NCI-H526 (cell line): ENCODE measurements at regions not wholly inside any gene's neighbourhood (a gene's known extent, or its start where the extent isn't known, plus 50 kb on each side); places are given as distances from the start of the nearest gene placed in this dataset.
"Not testable (repeated sequence)": the region's sequence is repeated elsewhere in the genome, so short reads cannot be mapped to it uniquely, and the experiment has no call there.

Experiments
- DNase-seq, 2 experiments: peaks; one replicate each; lab custom pipeline; 2025; lab: John Stamatoyannopoulos, UW

DNA sequence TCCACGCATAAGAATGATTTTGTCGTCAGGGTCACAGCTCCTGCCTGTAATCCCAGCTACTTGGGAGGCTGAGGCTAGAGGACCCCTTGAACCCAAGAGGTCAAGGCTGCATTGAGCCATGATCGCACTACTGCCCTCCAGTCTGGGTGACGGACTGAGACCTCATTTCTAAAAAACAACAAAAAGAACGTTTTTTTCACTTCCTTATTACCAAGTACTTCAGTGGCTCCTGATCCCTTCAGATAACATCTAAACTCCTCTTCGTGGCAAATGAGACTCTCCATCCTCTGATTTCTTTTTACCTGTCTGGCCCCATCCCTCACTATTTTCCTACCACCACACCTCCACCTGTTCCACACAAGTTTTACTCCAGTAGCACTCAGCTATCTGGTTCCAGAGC lies 105.4 kb upstream of the TLK1 start:
- DNase-seq = no peak

DNA sequence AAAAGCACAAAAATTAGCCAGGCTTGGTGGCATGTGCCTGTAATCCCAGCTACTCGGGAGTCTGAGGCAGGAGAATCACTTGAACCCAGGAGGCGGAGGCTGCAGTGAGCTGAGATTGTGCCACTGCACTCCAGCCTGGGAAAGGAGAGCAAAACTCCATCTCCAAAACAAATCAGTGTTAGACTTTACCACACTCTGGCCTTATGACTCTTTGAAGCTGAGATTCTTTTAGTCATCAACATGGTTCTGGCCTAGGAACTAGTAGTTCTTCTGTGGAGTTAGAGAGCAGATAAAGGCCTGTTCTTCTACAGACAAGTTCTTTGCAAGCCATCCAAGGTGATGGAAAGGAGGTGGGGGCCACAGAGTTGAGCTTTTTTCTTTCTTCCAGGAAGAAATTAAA lies 100.8 kb upstream of the TLK1 start:
- not testable (repeated sequence) for DNase-seq

DNA sequence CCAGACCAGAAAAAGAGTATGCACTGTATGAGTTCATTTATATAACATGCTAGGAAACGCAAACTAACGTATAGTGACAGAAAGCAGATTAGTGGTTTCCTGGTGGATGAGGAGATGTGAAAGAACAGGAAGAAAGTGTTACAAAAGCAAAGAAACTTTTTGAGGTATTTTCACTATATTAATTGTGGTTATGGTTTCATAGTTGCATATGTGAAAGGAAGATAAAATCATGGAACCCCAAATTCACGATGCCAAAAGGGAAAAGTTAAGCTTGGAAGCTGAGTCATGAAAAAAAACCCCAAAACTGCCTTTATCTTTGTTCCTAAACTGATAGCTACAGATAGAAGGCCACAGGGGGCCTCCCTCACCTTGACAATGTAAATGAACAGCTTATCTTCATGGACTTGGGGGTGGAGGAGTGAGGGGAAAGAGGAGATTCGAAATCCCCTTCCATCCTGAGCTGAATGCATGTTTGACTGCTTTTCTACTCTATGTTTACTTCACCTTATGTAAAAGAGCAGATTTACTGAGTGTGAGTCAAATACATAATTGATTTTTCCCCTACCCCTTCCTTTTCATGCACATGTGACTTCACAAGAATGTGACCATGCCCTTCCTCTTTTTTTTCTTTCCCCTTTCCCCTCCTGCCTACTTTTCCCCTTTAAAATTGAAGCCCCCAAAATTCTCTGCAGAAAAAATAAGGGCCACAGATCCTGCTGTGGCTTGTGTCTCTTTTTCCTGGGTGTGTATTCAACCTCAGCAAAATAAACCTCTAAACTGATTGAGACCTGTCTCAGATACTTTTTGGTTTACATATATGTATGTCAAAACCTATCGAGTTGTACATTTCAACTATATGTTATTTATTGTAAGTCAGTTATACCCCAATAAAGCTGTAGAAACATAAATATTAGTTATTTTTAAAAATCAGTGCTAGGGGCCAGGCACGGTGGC lies 100.1 kb upstream of the TLK1 start:
- no peak for DNase-seq

DNA sequence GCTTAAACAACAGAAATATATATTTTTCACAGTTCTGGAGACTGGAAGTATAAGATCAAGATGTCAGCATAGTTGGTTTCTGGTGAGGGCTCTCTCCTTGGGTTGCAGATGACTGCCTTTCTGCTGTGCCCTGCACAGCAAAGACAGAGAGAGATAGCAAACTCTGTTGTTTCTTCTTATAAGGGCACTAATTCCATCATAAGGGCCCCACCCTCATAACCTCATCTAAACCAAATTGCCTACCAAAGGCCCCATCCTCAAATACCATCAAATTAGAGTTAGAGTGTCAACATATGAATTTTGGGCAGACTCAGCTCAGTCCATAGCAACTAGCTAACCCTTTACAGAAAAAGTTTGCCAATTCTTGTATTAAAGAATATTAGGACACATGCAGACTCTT lies 94.0 kb upstream of the TLK1 start:
- no peak for DNase-seq

DNA sequence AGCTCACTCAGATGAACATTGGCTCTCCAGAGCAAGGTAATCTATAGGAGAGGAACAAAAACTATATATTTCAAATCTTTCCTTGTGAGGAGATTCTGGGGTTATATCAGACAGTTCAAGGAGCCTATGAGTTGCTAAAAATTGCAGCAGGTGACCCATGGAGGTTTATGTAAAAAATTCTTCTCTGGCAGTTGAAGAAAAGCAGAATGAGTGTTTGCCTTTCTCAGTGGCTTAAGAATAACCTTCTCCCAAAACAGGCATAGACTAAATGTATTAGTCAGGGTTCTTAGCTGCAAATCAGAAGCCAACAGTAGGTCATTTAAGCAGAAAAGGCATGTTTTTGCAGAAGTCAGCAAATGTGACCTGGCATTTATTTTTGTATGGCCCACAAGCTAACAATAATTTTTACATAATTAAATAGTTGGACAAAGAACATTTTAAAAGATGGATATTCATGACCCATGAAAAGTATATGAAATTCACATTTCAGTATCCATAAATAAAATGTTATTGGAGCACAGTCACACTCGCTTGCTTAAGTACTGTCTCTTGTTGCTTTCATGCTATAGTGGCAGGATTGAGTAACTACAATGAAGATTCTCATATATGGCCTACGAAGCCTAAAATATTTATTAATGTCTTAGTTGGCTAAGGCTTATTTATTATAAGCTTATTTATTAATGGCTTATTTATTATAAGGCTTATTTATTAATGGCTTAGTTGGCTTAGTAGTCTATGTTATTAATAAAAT lies 93.4 kb upstream of the TLK1 start:
- peak in 1 of 2 experiments; percentile 10 for DNase-seq

DNA sequence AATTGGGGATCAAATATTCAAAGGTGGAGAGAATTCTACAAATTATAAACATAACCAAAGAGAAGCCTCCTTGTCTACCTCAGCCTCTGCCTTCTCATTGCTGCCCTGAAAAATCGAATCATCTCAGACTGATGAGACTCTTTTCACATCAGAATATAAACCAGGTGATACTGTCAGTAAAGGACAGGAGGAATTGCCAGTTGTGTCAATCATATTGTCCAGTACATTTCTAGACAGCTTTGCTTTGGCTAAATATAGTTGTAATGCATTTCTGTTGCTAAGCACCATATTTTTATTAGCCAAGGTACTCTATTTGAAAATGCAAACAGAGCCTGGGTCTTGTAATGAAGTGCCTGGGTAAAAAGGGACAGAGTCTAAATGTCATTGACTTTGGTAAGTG lies 92.6 kb upstream of the TLK1 start:
- DNase-seq = peak; percentile 26 to 45

DNA sequence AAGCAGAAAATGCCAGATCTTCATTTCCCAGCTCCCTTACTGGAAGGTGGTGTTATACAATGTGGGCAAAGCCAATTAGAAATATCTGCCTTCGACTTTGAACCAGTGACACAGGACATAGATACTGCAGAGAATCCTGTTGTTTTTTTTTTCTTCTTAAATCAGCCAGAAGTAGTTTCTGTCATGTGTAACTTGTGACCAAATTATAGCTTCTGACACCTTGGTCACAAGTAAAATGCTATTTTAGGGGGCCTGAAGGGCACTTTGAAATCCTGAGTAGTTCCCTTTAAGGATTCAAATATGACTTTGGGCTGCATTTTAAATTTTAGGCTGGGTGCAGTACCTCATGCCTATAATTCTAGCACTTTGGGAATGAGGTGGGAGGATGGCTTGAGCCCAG lies 89.0 kb upstream of the TLK1 start:
- DNase-seq = no peak

DNA sequence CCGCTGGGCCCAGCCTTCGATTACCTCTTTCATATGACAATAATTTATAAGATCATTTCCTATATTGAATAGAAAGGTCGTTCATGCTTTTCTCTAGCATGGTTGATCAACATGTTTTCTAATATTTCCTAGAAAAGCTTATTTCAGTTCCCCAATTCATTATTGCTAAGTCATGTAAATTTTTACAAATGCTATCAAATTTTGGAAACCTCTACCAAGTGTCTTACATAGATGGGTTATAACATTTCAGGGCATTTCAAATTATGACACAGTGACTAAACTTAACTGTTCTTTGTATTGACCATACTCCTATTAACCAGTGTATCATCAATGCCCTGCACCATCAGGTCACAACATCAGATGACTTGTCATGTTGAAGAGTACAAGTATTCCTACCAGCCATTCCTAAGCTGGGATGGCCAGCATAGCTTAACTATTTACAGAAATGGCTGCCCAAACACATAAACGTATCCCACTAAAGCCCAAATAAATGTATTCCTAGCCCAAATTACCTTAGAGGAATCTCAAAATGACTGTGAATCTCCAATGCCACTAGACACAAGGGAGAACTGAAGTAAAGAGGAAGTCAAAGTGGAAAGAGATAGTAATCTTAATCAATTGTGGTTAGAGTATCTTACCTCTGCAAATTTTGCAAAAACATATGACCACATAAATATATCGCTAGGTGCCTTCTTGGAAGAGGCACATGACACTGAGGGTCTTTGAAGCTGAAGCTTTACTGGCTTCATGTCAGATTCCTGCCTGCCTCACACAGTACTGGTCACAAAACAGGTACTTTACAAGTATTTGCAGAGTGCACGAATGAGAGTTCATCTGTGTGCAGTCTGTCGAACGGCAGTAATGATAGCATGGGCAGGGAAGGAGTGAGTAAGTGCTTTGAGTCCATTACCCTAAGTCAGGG lies 87.3 kb upstream of the TLK1 start:
- DNase-seq = no peak

DNA sequence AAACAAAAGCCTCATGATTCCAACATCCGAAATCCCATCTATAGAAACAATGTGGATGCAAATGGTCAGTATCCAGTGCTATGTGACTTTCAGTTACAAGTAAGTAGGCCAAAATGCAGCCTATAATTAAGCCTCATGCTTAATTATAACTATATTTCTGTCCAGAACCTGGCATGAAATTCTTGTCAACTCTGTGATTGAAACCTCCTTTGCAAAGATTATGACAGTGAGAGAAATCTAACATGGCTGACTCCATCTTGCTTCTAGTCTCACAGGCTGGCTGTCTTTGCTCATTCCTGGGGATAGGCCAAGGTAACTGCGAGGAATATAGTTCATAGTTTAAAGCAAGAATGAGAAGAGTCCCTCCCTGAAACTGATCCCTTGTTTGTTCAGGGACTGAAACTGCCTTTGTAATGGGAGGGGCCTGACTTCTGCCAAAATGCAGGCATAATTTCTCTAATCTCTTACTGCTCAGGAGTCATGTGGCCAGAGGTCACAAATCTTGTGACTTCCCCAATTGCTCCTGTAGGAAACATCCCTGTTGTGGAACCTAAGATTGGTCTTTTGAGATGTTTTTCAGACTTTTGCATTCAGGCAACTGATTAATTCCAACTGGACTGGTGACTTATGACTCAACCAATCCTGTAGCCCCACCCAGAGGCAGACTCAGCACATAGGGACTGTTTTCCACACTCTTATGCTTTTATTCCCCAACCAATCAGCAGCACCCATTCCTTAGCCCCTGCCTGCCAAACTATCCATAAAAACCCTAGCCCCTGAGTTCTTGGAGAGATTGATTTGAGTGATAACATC lies 84.5 kb upstream of the TLK1 start:
- DNase-seq = peak in 1 of 2 experiments; percentile 3

DNA sequence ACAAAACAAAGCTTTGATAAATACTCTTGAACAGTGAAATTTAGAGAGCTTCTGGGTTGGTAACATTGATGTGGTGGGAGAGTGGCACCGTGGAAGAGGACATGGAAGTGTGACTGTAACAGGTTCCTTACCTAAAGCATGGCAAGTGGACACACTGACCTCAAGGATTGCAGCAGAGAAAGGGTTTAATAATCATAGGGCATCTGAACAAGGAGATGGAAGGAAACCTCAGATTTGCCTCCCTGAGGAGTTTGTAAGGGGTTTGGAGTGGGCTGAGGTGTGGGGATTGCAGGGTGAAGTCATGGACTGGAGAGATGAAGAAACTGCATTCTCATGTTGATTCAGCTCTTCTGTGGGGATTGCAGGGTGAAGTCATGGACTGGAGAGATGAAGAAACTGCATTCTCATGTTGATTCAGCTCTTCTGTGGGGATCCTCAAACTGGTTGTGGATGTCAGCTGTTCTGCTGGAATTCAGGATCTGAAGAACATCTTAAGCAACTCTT lies 83.8 kb upstream of the TLK1 start:
- no peak for DNase-seq

DNA sequence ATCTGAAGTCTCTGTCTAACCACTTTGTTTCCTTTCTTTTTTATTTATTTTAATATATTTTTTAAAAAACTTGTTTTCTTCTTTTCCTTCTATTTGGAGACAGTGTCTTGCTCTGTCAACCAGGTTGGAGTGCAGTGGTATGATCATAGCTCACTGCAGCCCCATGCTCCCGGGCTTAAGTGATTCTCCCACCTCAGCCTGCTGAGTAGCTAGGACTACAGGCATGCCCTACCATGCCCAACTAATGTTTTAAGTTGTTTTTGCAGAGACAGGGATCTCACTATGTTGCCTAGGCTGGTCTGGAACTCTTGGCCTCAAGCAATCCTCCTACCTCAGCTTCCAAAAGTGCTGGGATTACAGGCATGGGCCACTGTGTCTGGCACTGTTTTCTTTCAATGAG lies 81.1 kb upstream of the TLK1 start:
- no peak for DNase-seq

DNA sequence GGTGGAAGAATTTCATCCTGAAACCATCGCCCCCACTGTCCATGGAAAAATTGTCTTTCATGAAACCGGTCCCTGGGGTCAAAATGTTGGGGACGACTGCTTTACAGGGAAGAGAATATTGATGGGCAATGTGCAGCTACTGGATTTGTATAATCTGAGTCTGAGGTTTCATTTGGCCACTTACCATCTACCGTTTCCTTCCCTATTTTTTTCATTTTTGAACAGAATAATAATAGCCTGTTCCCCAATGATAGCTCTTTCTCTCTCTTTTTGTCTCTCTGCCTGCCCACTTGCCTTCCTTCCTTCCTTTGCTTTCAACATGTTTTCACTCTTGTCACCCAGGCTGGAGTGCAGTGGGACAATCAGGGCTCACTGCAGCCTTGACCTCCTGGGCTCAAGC lies 78.3 kb upstream of the TLK1 start:
- no peak for DNase-seq

DNA sequence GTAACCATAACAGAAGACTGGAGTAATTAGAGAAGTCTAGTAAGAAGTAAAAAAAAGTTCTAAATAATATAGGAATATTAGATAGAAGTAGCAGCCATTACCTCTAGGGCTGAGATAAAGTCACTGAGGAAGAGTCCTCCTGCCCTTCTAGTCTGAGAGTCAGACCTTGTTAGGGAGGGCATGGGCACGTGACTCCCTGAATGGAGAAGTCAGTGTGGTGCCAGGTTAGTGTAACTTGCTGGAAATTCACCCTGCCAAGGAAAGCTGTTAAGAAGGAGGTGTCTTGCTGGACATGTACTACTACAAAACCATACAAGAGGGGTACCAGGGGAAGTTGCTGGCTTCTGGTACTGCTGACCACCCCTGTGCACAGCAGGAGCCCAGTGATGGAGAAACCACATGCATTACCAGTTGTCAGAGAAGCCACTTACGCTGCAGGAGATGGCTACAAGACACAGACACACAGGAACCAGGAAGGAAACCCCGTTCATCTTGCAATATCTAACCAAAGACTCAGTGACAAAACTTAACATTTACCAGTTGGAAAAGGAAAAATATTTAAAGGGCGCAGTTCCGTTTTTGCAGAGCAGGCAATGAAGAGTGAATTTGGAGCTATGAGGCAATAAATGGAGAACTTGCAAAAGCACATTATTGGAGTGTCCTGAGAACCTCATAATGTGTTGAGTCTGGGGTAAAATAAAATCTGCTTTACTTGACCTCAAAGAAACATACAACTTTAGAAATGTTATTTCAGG lies 77.2 kb upstream of the TLK1 start:
- DNase-seq = no peak

DNA sequence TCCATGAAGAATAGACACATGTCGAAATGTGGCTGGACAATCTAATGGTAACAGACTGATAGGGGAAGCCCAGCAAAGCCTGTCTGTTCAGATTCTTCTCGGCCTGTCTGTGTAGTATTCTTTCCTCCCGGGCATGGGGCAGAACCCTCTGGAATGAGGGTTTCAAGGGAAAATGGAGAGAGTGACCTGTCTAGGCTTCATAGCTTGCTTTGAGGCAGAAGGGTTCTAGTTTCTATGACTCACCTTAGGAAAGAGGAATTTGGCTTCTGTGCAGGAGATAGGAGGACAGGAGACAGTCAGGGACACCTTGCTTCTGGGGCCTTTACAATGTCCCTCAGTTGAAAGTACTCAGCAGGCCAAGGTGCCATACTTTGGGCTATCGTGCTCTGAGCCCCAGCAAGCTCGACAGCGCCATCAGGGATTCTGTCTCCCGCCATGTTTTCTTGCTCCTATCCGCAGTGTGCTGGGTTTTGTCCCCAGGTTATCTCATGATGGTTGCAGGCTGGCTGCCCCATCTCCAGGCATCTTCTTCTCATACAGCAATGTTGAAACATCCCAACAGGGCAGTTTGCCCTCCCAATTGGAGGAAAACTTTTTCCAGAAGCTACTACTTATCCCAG lies 74.7 kb upstream of the TLK1 start:
- DNase-seq = no peak

DNA sequence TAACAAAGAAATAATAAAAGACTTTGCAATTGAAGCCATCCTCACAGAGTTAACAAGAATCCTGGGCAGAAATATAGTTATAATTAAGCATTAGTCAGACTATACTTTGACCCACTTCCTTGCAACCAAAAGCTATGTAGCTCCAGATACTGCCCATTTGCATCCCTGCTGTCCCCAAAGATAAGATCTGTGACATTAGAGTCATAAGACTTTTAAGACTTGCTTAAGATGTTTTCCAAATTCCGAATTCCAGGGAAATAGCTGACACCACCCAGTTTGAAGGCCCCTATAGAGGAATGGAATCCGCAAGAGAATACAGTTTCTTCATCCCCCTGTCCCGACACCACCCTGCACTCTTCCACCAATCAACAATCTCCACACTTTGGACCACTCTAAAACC lies 69.5 kb upstream of the TLK1 start:
- DNase-seq = no peak

DNA sequence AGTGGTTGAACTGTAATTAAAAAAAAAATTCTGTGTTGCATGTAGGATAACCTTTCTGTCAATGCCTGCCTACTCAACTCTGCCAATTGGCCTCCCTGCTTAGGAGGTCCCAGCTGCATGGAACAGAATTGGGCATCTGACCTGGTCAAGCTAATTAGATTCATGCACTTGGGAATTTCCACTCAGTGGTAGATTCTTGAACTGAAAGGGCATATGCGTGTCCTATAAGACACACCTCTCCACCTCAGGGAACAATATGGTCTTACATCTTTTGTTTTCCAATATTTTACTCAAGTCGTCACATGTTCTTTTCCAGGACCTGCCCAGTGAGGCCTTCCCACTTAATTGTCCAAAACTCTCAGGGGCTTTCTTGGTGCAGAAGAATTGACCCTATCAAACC lies 68.1 kb upstream of the TLK1 start:
- DNase-seq = no peak

DNA sequence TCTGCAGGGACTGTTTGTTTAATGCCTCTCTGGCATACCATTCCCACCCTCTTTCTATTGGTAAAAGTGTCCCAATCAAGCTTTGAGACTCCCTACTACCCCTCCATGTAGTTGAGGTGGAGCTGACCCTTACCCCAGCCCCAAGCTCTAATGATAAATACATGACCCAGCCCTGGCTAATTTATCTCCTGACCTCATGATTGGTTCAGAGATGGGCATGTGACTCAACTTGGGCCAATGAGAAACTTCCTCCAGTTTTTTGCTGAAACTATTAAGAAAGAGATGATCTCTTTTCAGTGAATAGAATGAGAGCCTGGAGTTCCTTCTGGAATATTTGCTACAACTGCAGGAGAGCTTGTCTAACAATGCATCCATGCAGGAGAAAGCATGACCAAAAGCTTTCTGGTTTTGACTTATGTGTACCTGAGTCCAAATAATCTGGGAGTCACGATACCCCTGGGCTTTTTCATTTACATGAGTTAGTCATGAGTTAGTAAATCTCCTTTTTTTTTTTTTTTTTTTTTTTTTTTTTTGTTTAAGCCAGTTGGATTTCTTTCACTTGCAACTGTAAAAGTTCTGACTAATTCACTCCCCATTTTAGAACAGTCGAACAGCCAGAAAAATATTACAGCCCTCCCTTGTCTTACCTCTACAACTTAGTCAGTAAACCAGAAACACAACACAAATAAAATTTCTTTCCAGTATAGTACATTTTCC lies 66.5 kb upstream of the TLK1 start:
- DNase-seq = no peak

DNA sequence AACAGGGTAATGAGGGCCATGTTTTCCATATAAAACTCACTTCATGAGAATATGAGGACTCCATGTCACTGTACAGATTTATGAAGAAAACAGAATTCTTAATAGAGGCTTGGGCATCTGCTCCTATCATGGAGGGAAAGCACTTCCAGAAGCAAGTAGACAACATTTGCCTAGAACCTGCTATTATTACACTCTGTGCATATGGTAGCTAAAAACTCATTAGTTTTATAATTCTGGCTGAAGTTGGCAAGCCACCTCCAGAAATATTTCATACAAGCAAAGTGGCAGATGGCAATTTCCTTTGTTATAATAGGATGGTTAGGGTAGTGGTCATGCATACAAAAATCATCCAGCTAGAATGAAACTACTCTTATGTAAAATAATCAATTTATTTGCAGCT lies 65.8 kb upstream of the TLK1 start:
- no peak for DNase-seq

DNA sequence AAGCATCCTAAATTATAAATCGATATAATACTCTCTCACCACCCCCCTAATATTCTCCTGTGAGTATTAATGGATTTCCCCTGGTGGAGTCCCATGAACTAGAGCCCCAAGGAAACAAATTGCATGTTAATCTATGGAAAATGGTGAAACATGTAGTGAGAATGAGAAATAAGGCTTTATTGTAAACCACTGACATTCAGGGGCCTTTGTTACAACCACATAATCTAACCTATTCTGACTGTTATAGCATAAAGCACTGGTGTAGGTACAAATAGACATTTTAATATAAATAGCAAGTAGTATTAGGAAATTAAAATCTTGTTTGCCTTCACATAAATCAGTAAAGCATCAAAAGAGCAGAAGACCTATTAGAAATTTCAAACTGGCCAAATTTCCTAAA lies 65.3 kb upstream of the TLK1 start:
- DNase-seq = no peak
